Kidney (tissue), 13 donors: ENCODE measurements at regions not wholly inside any gene's neighbourhood (a gene's known extent, or its start where the extent isn't known, plus 50 kb on each side); places are given as distances from the start of the nearest gene placed in this dataset.
"Not testable (repeated sequence)": the region's sequence is repeated elsewhere in the genome, so short reads cannot be mapped to it uniquely, and the experiment has no call there.

Source experiments
- DNase-seq, 5 donors: peaks; one replicate each; pipeline ENCODE4 v3.0.0-alpha.2; 2013 to 2020
- FAIRE-seq: peaks from 2 replicates; lab custom pipeline; 2012; peaks lifted over from hg19 to GRCh38; lab: Jason Lieb, UNC
- H3K27ac ChIP-seq, 2 donors: one replicate each; pipeline ENCODE4 v1.7.0; 2013; ENCODE audit warnings: low read depth in 2 of 2, low read length in 2 of 2, inconsistent platforms in 1 of 2
- H3K27me3 ChIP-seq: one replicate; pipeline ENCODE4 v1.7.1; 2013; ENCODE audit warnings: low read length, inconsistent platforms; ENCODE audit not compliant: control insufficient read depth, insufficient read depth
- H3K36me3 ChIP-seq, 3 donors: one replicate each; pipeline versions ENCODE4 v1.7.0 to v1.7.1; 2013; ENCODE audit warnings: low read length in 3 of 3, control low read depth in 1 of 3, inconsistent platforms in 1 of 3; ENCODE audit not compliant: insufficient read depth in 3 of 3, control insufficient read depth in 2 of 3
- H3K4me1 ChIP-seq, 3 donors: one replicate each; pipeline versions ENCODE4 v1.7.0 to v1.7.1; 2013; ENCODE audit warnings: low read length in 3 of 3, inconsistent platforms in 1 of 3, low read depth in 1 of 3; ENCODE audit not compliant: control insufficient read depth in 2 of 3, insufficient read depth in 2 of 3
- H3K4me3 ChIP-seq, 3 donors: one replicate each; pipeline versions ENCODE4 v1.7.0 to v1.8.1; 2013; ENCODE audit warnings: low read length in 3 of 3, control low read depth in 1 of 3, inconsistent platforms in 1 of 3
- H3K9ac ChIP-seq, 3 donors: one replicate each; pipeline versions ENCODE4 v1.7.0 to v1.7.1; 2013; ENCODE audit warnings: low read length in 3 of 3, control low read depth in 1 of 3, inconsistent platforms in 1 of 3
- H3K9me3 ChIP-seq, 3 donors: one replicate each; pipeline versions ENCODE4 v1.7.0 to v1.7.1; 2013; ENCODE audit warnings: low read length in 3 of 3, control low read depth in 1 of 3, inconsistent platforms in 1 of 3; ENCODE audit not compliant: control insufficient read depth in 2 of 3, insufficient read depth in 1 of 3
- intact Hi-C: fragments of 100-400 bp; cut with DNase I; formaldehyde crosslinking; loops from one replicate; pipeline ENCODE4 v1.11.1; 2022
- TF ChIP-seq, protein P1 (sequence below): IDR thresholded peaks from 3 replicates; pipeline ENCODE4 v1.5.1; 2012; ENCODE audit warnings: mild to moderate bottlenecking, moderate library complexity, borderline replicate concordance; ENCODE audit not compliant: insufficient read depth; ENCODE audit errors: extremely low read depth
- donor health status: control.
- donor health status: control.
- donor health status: control.
- donor health status: control.
- donor health status: control.
- donor health status: DM: yes; HTN: yes; CAD: no.
- donor health status: Normal renal cell carcinoma (clear cell type).

DNA sequence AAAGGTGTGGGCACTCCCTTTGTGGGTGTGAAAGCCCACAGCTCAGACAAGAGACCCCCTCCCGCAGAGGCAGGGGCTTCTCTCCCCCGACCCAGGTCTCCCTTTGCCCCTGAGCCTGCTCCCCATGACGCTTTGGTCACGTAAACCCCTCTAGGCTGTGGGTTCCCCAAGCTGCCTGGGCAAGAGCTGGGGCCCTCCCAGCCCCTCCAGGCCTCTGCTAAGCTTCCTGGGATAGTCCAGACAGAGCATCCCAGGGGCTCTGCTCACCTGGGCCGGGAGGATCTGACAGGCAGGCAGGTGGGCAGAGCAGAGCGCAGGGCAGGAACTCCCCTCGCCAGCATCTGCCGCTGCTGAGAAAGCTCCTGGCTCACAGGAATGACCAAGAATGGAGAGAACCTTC, 177.3 kb downstream of the BANP start:
- Histone ChIP-seq H3K27ac (no peak overlapping the region), H3K9me3 (no peaks in the 10 kb centered on the region), H3K27me3 (no peaks in the 10 kb centered on the region), H3K9ac (no peak overlapping the region), H3K4me1 (no peaks in the 10 kb centered on the region), H3K36me3 (no peaks in the 10 kb centered on the region), H3K4me3 (no peak overlapping the region)
- DNase-seq (peak in 1 of 5 donors; percentile 52), FAIRE-seq (no peak)
- intact Hi-C loops: no loop called here
- TF ChIP-seq, protein P1, sequence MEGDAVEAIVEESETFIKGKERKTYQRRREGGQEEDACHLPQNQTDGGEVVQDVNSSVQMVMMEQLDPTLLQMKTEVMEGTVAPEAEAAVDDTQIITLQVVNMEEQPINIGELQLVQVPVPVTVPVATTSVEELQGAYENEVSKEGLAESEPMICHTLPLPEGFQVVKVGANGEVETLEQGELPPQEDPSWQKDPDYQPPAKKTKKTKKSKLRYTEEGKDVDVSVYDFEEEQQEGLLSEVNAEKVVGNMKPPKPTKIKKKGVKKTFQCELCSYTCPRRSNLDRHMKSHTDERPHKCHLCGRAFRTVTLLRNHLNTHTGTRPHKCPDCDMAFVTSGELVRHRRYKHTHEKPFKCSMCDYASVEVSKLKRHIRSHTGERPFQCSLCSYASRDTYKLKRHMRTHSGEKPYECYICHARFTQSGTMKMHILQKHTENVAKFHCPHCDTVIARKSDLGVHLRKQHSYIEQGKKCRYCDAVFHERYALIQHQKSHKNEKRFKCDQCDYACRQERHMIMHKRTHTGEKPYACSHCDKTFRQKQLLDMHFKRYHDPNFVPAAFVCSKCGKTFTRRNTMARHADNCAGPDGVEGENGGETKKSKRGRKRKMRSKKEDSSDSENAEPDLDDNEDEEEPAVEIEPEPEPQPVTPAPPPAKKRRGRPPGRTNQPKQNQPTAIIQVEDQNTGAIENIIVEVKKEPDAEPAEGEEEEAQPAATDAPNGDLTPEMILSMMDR: no peak

DNA sequence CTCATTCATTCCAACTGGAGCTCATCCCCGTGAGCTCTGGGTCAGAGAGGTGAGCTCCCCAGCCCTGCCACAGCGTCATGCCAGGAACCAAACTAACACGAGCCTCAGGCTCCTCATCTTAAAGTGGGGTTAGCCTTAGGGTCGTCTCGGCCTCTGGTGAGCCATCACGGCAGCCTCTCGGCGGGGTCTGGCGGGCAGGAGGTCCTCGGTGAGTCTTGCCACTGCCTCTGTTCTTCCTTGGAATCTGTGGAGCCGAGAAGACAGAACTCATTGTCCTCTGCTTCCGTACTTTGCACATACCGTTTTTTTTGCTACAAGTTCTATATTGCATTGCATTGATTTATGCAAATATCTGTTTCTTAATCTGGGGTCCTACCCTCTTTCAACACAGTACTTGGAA, 177.9 kb downstream of the BANP start:
- FAIRE-seq, H3K4me1 ChIP-seq, H3K4me3 ChIP-seq, intact Hi-C loops, H3K9ac ChIP-seq, H3K27me3 ChIP-seq, H3K36me3 ChIP-seq, H3K9me3 ChIP-seq, H3K27ac ChIP-seq: not testable (repeated sequence)
- peak in 1 of 5 donors; percentile 36 for DNase-seq

DNA sequence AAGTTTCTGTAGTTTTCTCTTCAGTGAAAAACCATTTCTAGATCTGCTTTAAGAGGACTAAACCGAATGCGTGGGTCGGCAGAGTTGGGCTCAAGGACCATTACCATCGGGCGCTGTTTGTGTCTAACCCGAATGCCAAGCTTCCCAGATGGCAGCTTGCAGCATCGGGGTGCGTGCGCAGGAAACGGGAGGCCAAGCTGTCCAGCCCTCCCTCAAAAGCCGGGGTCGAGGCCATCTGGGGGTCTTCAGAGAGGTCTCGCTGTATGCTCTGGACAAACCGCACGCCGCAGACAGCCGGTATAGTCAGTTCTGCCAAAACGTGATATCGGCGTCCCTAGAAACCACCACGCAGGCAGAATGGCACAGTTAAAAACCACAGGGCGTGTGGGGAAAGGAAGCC, 178.8 kb downstream of the BANP start:
- no peak overlapping the region for H3K9ac ChIP-seq
- TF ChIP-seq, protein P1: no peak
- DNase-seq (peak in 1 of 5 donors; percentile 43), FAIRE-seq (no peak)
- no peak overlapping the region for H3K4me3 ChIP-seq
- intact Hi-C loops: no loop called here
- H3K9me3 ChIP-seq: no peaks in the 10 kb centered on the region
- H3K36me3 ChIP-seq: no peaks in the 10 kb centered on the region
- H3K4me1 ChIP-seq: no peaks in the 10 kb centered on the region
- no peak overlapping the region for H3K27ac ChIP-seq
- no peaks in the 10 kb centered on the region for H3K27me3 ChIP-seq

DNA sequence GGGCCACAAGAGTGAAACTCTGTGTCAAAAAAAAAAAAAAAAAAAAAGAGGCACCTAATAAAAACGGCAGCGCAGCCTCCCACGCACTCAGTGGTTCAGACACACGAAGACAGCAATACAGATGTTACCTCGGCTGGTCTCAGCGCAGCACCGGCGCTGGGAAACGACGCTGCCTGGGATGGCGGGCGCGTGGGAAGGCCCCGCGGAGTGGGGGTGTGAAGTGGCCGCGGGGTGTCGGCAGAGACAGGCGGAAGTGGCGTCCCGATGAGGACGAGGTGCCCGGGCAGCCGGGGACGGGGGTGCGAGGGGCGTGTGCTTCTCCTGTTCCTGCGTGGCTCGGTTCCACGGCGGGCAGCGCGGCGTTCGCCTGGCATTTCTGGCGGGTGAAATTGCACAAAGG, 179.4 kb downstream of the BANP start:
- H3K4me1 ChIP-seq: no peaks in the 10 kb centered on the region
- TF ChIP-seq, protein P1: no peak
- no peaks in the 10 kb centered on the region for H3K27me3 ChIP-seq
- intact Hi-C loops: no loop called here
- FAIRE-seq: no peak
- no peaks in the 10 kb centered on the region for H3K9me3 ChIP-seq
- no peak overlapping the region for H3K27ac ChIP-seq
- H3K36me3 ChIP-seq: no peaks in the 10 kb centered on the region
- H3K9ac ChIP-seq: no peak overlapping the region
- DNase-seq: peak in 1 of 5 donors; percentile 69
- no peak overlapping the region for H3K4me3 ChIP-seq
